RKO (cell line): ENCODE measurements at regions not wholly inside any gene's neighbourhood (a gene's known extent, or its start where the extent isn't known, plus 50 kb on each side); places are given as distances from the start of the nearest gene placed in this dataset.
"Not testable (repeated sequence)": the region's sequence is repeated elsewhere in the genome, so short reads cannot be mapped to it uniquely, and the experiment has no call there.

Experiments
- DNase-seq: peaks from one replicate; pipeline ENCODE4 v3.0.0-alpha.2; 2016; ENCODE audit warnings: low spot score

- peak; percentile 53 for DNase-seq
Observed at GRCh38 chr18:14189858-14190257, 57.6 kb upstream of the ZNF519 start.

GRCh38 chr18:14188751-14189406, 56.6 kb upstream of the ZNF519 start:
- not testable (repeated sequence) for DNase-seq
